ENCODE measurements at regions not wholly inside any gene's neighbourhood (a gene's known extent, or its start where the extent isn't known, plus 50 kb on each side); places are given as distances from the start of the nearest gene placed in this dataset.

GRCh38 chr5:96157841-96158291, 196.2 kb upstream of the ELL2 start:
- H4K20me1 ChIP-seq (ENCODE audit: insufficient read depth): no peaks in the 10 kb centered on the region
- DNase-seq (ENCODE audit: low read depth, low spot score) (no peak), ATAC-seq (no peak)
- no peak overlapping the region for H3K9ac ChIP-seq (ENCODE audit: low read length)
- no peaks in the 10 kb centered on the region for H3K79me2 ChIP-seq (ENCODE audit: insufficient read depth, low read length)
- H3K9me2 ChIP-seq (ENCODE audit: insufficient read depth): no peaks in the 10 kb centered on the region
- ChIA-PET RAD21 (ENCODE audit: low non-redundant PET in 1 of 2, low total read pairs in 2 of 2, uncharacterized antibody in 2 of 2, unreplicated experiment in 2 of 2) (no interaction called here), CTCF (no interaction called here), POLR2A (no interaction called here)
- no peak overlapping the region for H3K4me2 ChIP-seq (ENCODE audit: low read length)
- no peaks in the 10 kb centered on the region for H3K27me3 ChIP-seq (ENCODE audit: insufficient read depth, low read length)
- peak overlapping the region; percentile 86 for H2AFZ ChIP-seq (ENCODE audit: low read depth, low read length, poor library complexity, severe bottlenecking)
- peaks cover 0 to 5% of the 10 kb centered on the region in 2 experiments; a peak in 1 of 4 replicates for H3K4me1 ChIP-seq (ENCODE audit: control insufficient read depth in 1 of 2, insufficient read depth in 2 of 2, low read length in 2 of 2)
- intact Hi-C loops (cut with micrococcal nuclease): no loop called here
- no peaks in the 10 kb centered on the region for H3K36me3 ChIP-seq (ENCODE audit: control insufficient read depth in 1 of 2, insufficient read depth in 2 of 2, low read length in 2 of 2)
- H3K27ac ChIP-seq (ENCODE audit: low read depth, low read length): no peak overlapping the region
- no peaks in the 10 kb centered on the region for H3K9me3 ChIP-seq (ENCODE audit: control insufficient read depth in 1 of 2, insufficient read depth in 1 of 2, low read depth in 1 of 2, low read length in 2 of 2)
- H3K4me3 ChIP-seq (replicated peaks in 1 of 2; ENCODE audit: low read depth in 1 of 2, low read length in 2 of 2): no peak overlapping the region
- TF ChIP-seq, protein P1, sequence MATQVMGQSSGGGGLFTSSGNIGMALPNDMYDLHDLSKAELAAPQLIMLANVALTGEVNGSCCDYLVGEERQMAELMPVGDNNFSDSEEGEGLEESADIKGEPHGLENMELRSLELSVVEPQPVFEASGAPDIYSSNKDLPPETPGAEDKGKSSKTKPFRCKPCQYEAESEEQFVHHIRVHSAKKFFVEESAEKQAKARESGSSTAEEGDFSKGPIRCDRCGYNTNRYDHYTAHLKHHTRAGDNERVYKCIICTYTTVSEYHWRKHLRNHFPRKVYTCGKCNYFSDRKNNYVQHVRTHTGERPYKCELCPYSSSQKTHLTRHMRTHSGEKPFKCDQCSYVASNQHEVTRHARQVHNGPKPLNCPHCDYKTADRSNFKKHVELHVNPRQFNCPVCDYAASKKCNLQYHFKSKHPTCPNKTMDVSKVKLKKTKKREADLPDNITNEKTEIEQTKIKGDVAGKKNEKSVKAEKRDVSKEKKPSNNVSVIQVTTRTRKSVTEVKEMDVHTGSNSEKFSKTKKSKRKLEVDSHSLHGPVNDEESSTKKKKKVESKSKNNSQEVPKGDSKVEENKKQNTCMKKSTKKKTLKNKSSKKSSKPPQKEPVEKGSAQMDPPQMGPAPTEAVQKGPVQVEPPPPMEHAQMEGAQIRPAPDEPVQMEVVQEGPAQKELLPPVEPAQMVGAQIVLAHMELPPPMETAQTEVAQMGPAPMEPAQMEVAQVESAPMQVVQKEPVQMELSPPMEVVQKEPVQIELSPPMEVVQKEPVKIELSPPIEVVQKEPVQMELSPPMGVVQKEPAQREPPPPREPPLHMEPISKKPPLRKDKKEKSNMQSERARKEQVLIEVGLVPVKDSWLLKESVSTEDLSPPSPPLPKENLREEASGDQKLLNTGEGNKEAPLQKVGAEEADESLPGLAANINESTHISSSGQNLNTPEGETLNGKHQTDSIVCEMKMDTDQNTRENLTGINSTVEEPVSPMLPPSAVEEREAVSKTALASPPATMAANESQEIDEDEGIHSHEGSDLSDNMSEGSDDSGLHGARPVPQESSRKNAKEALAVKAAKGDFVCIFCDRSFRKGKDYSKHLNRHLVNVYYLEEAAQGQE (IDR thresholded peaks at IDR 0.05; ENCODE audit: low read depth): no peak
- TF ChIP-seq RAD21 (IDR thresholded peaks at IDR 0.05; ENCODE audit: low read depth) (no peak), SP1 (IDR thresholded peaks at IDR 0.05; ENCODE audit: low read depth) (no peak), SRF (IDR thresholded peaks at IDR 0.05; ENCODE audit: low read depth) (no peak), CBX3 (IDR thresholded peaks at IDR 0.05; ENCODE audit: low read depth) (no peak), JUND (IDR thresholded peaks at IDR 0.05) (no peak), ELF1 (IDR thresholded peaks at IDR 0.05; ENCODE audit: borderline replicate concordance, low read depth) (no peak), SIN3A (IDR thresholded peaks at IDR 0.05; ENCODE audit: low read depth) (no peak), EZH2phosphoT487 (IDR thresholded peaks at IDR 0.05; ENCODE audit: borderline replicate concordance) (no peak), MAX (IDR thresholded peaks at IDR 0.05) (no peak), POLR2AphosphoS5 (IDR thresholded peaks at IDR 0.05; ENCODE audit: low read depth, low read length) (no peak), YY1 (IDR thresholded peaks at IDR 0.05; ENCODE audit: extremely low read depth, insufficient replicate concordance, low read depth, low read length) (no peak)
- TF ChIP-seq, protein P2, sequence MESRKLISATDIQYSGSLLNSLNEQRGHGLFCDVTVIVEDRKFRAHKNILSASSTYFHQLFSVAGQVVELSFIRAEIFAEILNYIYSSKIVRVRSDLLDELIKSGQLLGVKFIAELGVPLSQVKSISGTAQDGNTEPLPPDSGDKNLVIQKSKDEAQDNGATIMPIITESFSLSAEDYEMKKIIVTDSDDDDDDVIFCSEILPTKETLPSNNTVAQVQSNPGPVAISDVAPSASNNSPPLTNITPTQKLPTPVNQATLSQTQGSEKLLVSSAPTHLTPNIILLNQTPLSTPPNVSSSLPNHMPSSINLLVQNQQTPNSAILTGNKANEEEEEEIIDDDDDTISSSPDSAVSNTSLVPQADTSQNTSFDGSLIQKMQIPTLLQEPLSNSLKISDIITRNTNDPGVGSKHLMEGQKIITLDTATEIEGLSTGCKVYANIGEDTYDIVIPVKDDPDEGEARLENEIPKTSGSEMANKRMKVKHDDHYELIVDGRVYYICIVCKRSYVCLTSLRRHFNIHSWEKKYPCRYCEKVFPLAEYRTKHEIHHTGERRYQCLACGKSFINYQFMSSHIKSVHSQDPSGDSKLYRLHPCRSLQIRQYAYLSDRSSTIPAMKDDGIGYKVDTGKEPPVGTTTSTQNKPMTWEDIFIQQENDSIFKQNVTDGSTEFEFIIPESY (IDR thresholded peaks at IDR 0.05; ENCODE audit: extremely low read depth, insufficient replicate concordance, low read length): no peak
- BruUV-seq (replicated peaks): no TSS peak

Data from HCT116 (cell line).